ENCODE measurements at regions not wholly inside any gene's neighbourhood (a gene's known extent, or its start where the extent isn't known, plus 50 kb on each side); places are given as distances from the start of the nearest gene placed in this dataset.
"Not testable (repeated sequence)": the region's sequence is repeated elsewhere in the genome, so short reads cannot be mapped to it uniquely, and the experiment has no call there.

- H3K9me2 ChIP-seq (ENCODE audit: insufficient read depth), result no peaks in the 10 kb centered on the region
- no TSS peak for BruUV-seq (replicated peaks)
- no peaks in the 10 kb centered on the region for H3K4me1 ChIP-seq (replicated peaks; ENCODE audit: insufficient read depth)
- no peaks in the 10 kb centered on the region for H3F3A ChIP-seq (ENCODE audit: insufficient read depth, low read depth)
- no peaks in the 10 kb centered on the region for H3K36me3 ChIP-seq (ENCODE audit: low read depth)
- no peak overlapping the region for H3K4me2 ChIP-seq
- H2AFZ ChIP-seq, result no peak overlapping the region
- H3K9me3 ChIP-seq (ENCODE audit: insufficient read depth, low read depth), result no peaks in the 10 kb centered on the region; the same call in 1 of the 2 replicates
- CTCF ChIA-PET, result no interaction called here
- H3K4me3 ChIP-seq, result no peak overlapping the region
- POLR2A ChIA-PET (ENCODE audit: unreplicated experiment), result no interaction called here
- intact Hi-C loops (cut with micrococcal nuclease; ENCODE audit: unreplicated experiment), result no loop called here
- TF ChIP-seq EZH2 (IDR thresholded peaks at IDR 0.05; ENCODE audit: low read depth), result no peak
- no peak for TF ChIP-seq CTCF (conservative IDR thresholded peaks at IDR 0.05)
- DNase-seq, result no peak
- H4K20me1 ChIP-seq (ENCODE audit: insufficient read depth), result no peaks in the 10 kb centered on the region
- no peaks in the 10 kb centered on the region for H3K27me3 ChIP-seq (ENCODE audit: insufficient read depth, low read depth)
- no peaks in the 10 kb centered on the region for H3K79me2 ChIP-seq (ENCODE audit: low read depth)
- H3K27ac ChIP-seq, result no peak overlapping the region
Measured at GRCh38 chr6:18654821-18655220, 267.7 kb downstream of the RNF144B start.

GRCh38 chr6:18656506-18656905, 269.4 kb downstream of the RNF144B start:
- H3K9me2 ChIP-seq (ENCODE audit: insufficient read depth), result no peaks in the 10 kb centered on the region
- H3K9me3 ChIP-seq (ENCODE audit: insufficient read depth, low read depth), result no peaks in the 10 kb centered on the region; the same call in 1 of the 2 replicates
- ChIA-PET POLR2A (ENCODE audit: unreplicated experiment) (no interaction called here), CTCF (no interaction called here)
- no peak overlapping the region for H3K4me2 ChIP-seq
- H3K79me2 ChIP-seq (ENCODE audit: low read depth), result no peaks in the 10 kb centered on the region
- TF ChIP-seq CTCF (conservative IDR thresholded peaks at IDR 0.05) (no peak), EZH2 (IDR thresholded peaks at IDR 0.05; ENCODE audit: low read depth) (no peak)
- no peaks in the 10 kb centered on the region for H3K27me3 ChIP-seq (ENCODE audit: insufficient read depth, low read depth)
- H4K20me1 ChIP-seq (ENCODE audit: insufficient read depth), result no peaks in the 10 kb centered on the region
- no TSS peak for BruUV-seq (replicated peaks)
- DNase-seq, result no peak
- no peaks in the 10 kb centered on the region for H3K4me1 ChIP-seq (replicated peaks; ENCODE audit: insufficient read depth)
- H3K27ac ChIP-seq, result no peak overlapping the region
- no peak overlapping the region for H3K4me3 ChIP-seq
- no peaks in the 10 kb centered on the region for H3F3A ChIP-seq (ENCODE audit: insufficient read depth, low read depth)
- no peaks in the 10 kb centered on the region for H3K36me3 ChIP-seq (ENCODE audit: low read depth)
- no peak overlapping the region for H2AFZ ChIP-seq
- intact Hi-C loops (cut with micrococcal nuclease; ENCODE audit: unreplicated experiment), result no loop called here

- H3K36me3 ChIP-seq (ENCODE audit: low read depth); H4K20me1 ChIP-seq (ENCODE audit: insufficient read depth); CTCF ChIA-PET; H3K79me2 ChIP-seq (ENCODE audit: low read depth); H3F3A ChIP-seq (ENCODE audit: insufficient read depth, low read depth); H2AFZ ChIP-seq; H3K4me3 ChIP-seq; H3K4me1 ChIP-seq (replicated peaks; ENCODE audit: insufficient read depth); H3K27ac ChIP-seq; H3K9me3 ChIP-seq (ENCODE audit: insufficient read depth, low read depth); H3K27me3 ChIP-seq (ENCODE audit: insufficient read depth, low read depth); POLR2A ChIA-PET (ENCODE audit: unreplicated experiment); BruUV-seq (replicated peaks); H3K9me2 ChIP-seq (ENCODE audit: insufficient read depth); H3K4me2 ChIP-seq; intact Hi-C loops (cut with micrococcal nuclease; ENCODE audit: unreplicated experiment); DNase-seq: not testable (repeated sequence)
Measured at GRCh38 chr6:18659994-18660393, 272.8 kb downstream of the RNF144B start.

- Histone ChIP-seq H4K20me1 (ENCODE audit: insufficient read depth) (no peaks in the 10 kb centered on the region), H3K4me2 (no peak overlapping the region), H3K79me2 (ENCODE audit: low read depth) (no peaks in the 10 kb centered on the region), H3K9me2 (ENCODE audit: insufficient read depth) (no peaks in the 10 kb centered on the region), H3K36me3 (ENCODE audit: low read depth) (no peaks in the 10 kb centered on the region), H3K27me3 (ENCODE audit: insufficient read depth, low read depth) (no peaks in the 10 kb centered on the region), H3K27ac (no peak overlapping the region), H2AFZ (no peak overlapping the region), H3K4me1 (replicated peaks; ENCODE audit: insufficient read depth) (no peaks in the 10 kb centered on the region), H3K4me3 (no peak overlapping the region), H3F3A (ENCODE audit: insufficient read depth, low read depth) (no peaks in the 10 kb centered on the region), H3K9me3 (ENCODE audit: insufficient read depth, low read depth) (no peaks in the 10 kb centered on the region; the same call in 1 of the 2 replicates)
- ChIA-PET CTCF (no interaction called here), POLR2A (ENCODE audit: unreplicated experiment) (no interaction called here)
- DNase-seq, result no peak
- no peak for TF ChIP-seq EZH2 (IDR thresholded peaks at IDR 0.05; ENCODE audit: low read depth)
- intact Hi-C loops (cut with micrococcal nuclease; ENCODE audit: unreplicated experiment), result no loop called here
- BruUV-seq (replicated peaks), result no TSS peak
Measured at GRCh38 chr6:18663011-18663410, 275.9 kb downstream of the RNF144B start.

Measured in PC-9 (cell line).